ENCODE measurements at regions not wholly inside any gene's neighbourhood (a gene's known extent, or its start where the extent isn't known, plus 50 kb on each side); places are given as distances from the start of the nearest gene placed in this dataset.

DNA sequence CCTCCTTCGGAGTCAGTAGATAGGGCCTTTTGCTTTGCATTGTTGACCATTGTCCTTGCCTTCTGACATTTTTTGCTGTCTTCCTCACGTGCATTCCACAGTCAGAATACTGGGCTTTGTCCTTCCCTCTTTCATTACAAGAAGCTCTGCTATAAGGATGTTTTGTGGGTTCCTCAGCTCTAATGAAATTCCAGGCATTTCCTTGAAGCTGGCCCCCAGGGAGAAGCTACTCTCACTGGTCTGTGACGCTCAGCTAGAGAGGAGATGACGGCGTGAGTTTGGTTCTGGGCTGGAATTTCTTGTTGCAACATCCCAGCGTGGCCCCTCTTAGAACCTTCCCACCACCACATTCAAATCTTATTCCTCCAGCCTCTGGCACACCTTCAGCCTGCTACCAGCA lies 210.2 kb downstream of the TJP1 start:
- no peak for DNase-seq (ENCODE audit: low read depth)

GRCh38 chr15:29611057-29611456 lies 211.2 kb downstream of the TJP1 start:
- no peak for TF ChIP-seq CTCF (IDR thresholded peaks at IDR 0.05; ENCODE audit: low read depth, low read length, missing control alignments)
- DNase-seq (ENCODE audit: low read depth): no peak
- H3K4me3 ChIP-seq (ENCODE audit: low read depth, low read length): no peak overlapping the region

More for the DNA sequence above, 210.2 kb downstream of the TJP1 start:
- no peak for TF ChIP-seq CTCF (IDR thresholded peaks at IDR 0.05; ENCODE audit: low read depth, low read length, missing control alignments)
- no peak overlapping the region for H3K4me3 ChIP-seq (ENCODE audit: low read depth, low read length)

- no peak overlapping the region for H3K4me3 ChIP-seq (ENCODE audit: low read depth, low read length)
- DNase-seq (ENCODE audit: low read depth): no peak
- no peak for TF ChIP-seq CTCF (IDR thresholded peaks at IDR 0.05; ENCODE audit: low read depth, low read length, missing control alignments)
Observed at GRCh38 chr15:29601811-29602210, 220.5 kb downstream of the TJP1 start.

GRCh38 chr15:29600262-29600661 lies 222.0 kb downstream of the TJP1 start:
- TF ChIP-seq CTCF (IDR thresholded peaks at IDR 0.05; ENCODE audit: low read depth, low read length, missing control alignments): no peak
- DNase-seq (ENCODE audit: low read depth): no peak
- H3K4me3 ChIP-seq (ENCODE audit: low read depth, low read length): no peak overlapping the region

DNA sequence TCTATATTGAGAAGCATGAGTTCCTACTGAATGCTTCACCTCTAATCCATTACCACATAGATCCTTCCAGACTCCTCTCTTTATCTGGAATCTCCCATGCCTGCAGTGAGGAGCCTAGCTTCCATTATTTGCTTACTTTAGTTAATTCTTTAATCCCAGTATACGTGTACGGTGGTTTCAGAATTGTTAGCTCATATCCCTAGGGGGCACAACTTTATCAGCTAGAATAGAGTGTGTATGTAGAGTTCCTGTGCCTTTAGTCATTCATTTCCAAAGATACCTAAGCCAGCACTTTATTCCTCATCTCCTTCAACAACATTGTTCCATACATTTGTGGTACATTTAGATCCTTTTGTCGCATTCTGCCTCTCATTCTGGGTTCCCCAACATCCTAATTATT lies 226.0 kb downstream of the TJP1 start:
- H3K4me3 ChIP-seq (ENCODE audit: low read depth, low read length): no peak overlapping the region
- DNase-seq (ENCODE audit: low read depth): no peak
- no peak for TF ChIP-seq CTCF (IDR thresholded peaks at IDR 0.05; ENCODE audit: low read depth, low read length, missing control alignments)

DNA sequence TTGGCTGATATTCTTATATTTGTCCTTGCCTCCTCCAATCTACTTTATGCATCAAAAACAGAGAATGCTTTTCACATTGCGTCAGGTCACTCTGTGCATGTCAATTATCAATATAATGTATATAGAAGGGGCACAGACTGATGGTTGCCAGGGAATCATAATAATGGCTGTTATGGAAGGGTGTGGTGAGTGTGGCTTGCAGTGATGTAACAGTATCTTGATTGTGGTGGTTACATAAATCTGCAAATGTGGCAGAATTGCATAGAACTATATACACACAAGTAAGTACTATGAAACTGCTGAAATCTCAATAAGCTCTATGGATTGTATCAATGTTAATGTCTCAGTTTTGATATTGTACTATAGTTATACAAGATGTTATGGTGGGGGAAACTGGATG lies 228.6 kb downstream of the TJP1 start:
- no peak for TF ChIP-seq CTCF (IDR thresholded peaks at IDR 0.05; ENCODE audit: low read depth, low read length, missing control alignments)
- H3K4me3 ChIP-seq (ENCODE audit: low read depth, low read length): no peak overlapping the region
- DNase-seq (ENCODE audit: low read depth): no peak

GRCh38 chr15:29593111-29593510 lies 229.2 kb downstream of the TJP1 start:
- H3K4me3 ChIP-seq (ENCODE audit: low read depth, low read length): no peak overlapping the region
- no peak for TF ChIP-seq CTCF (IDR thresholded peaks at IDR 0.05; ENCODE audit: low read depth, low read length, missing control alignments)
- DNase-seq (ENCODE audit: low read depth): no peak
